HG03097 (cell line): ENCODE measurements at regions not wholly inside any gene's neighbourhood (a gene's known extent, or its start where the extent isn't known, plus 50 kb on each side); places are given as distances from the start of the nearest gene placed in this dataset.
"Not testable (repeated sequence)": the region's sequence is repeated elsewhere in the genome, so short reads cannot be mapped to it uniquely, and the experiment has no call there.

Experiments
- ATAC-seq: cut with Tn5 transposase; IDR thresholded peaks from one replicate; pipeline ENCODE4 v1.9.1; 2021; ENCODE audit not compliant: unreplicated experiment, low FRiP score

GRCh38 chr13:47892374-47892773 is 108.7 kb downstream of the SUCLA2 start:
- no peak for ATAC-seq

DNA sequence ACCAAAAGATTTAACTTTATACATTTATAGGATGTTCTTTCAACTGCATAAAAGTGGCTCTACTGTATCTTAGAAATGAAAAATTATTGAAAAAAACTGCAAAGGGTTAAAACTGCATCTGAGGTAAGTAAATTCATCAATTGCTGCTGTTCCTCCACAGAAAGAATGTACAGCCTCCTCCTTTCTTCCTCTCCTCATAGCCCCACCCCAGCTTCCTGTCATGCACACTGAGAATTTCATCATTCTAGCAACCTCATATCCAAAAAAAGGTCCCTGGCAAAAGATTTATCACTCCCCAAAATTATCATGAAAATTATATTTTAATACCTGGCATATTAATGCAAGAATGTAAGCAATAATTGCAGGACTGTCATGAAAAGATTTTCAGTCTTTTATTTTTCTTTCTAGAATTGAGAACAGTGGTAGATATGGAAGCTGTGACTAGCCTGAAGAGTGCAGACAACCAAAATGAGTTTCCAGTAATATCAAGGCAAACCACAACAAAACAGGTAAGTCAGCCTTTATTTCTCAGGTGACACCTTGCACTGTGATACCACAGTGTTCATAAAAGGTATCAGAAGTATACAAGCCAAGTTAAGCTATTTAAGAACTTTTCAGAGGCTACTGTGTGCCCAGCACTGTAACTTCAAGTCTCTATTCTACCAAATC is 110.8 kb downstream of the SUCLA2 start:
- ATAC-seq: no peak

GRCh38 chr13:47886314-47886713 is 114.8 kb downstream of the SUCLA2 start:
- no peak for ATAC-seq

GRCh38 chr13:47875201-47875600 is 125.9 kb downstream of the SUCLA2 start:
- no peak for ATAC-seq

DNA sequence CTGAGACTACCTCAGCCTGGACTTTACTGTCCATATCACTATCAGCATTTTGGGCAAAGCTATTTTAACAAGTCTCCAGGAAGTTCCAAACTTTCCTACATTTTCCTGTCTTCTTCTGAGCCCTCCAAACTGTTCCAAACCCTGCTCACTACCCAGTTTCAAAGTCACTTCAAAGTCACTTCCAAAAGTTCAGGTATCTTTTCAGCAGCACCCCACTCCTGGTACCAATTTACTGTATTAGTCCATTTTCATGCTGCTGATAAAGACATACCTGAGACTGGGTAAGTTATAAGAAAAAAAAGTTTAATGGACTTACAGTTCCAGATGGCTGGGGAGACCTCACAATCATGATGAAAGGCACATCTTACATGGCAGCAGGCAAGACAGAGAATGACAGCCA is 127.1 kb downstream of the SUCLA2 start:
- ATAC-seq: not testable (repeated sequence)

DNA sequence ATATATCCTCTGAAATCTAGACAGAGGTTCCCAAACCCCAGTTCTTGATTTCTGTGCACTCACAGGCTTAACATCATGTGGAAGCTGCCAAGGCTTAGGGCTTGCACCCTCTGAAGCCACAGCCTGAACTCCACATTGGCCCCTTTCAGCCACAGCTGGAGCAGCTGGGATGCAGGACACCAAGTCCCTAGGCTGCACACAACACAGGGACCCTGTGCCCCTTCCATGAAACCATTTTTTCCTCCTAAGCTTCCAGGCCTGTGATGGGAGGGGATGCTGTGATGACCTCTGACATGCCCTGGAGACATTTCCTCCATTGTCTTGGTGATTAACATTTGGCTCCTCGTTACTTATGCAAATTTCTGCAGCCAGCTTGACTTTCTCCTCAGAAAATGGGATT is 127.8 kb downstream of the SUCLA2 start:
- not testable (repeated sequence) for ATAC-seq

- no peak for ATAC-seq
Measured at GRCh38 chr13:47869776-47870175, 131.3 kb downstream of the SUCLA2 start.

- ATAC-seq: no peak
Measured at GRCh38 chr13:47865883-47866282, 135.2 kb downstream of the SUCLA2 start.

- no peak for ATAC-seq
Measured at GRCh38 chr13:47862841-47863240, 138.2 kb downstream of the SUCLA2 start.

DNA sequence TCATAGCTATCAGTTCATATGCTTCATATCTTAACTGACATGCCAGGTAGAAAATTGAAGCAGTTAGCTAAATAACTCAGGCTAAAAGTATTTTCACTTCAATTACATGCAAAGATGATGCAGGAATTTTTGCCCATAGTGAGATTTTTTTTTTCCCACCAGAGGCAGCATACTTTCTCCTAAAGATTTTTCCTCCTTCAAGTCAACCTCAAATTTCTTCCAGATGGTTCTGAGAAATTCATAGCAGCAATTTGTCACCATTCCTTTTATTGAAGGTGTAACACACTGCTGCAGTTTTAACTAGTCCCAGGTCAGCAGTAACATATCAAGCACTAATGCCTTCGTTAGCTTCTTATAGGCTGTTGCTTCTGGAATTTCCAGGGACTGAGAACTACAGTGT is 141.9 kb downstream of the SUCLA2 start:
- ATAC-seq: no peak

GRCh38 chr13:47858042-47859025 is 142.7 kb downstream of the SUCLA2 start:
- ATAC-seq: no peak

DNA sequence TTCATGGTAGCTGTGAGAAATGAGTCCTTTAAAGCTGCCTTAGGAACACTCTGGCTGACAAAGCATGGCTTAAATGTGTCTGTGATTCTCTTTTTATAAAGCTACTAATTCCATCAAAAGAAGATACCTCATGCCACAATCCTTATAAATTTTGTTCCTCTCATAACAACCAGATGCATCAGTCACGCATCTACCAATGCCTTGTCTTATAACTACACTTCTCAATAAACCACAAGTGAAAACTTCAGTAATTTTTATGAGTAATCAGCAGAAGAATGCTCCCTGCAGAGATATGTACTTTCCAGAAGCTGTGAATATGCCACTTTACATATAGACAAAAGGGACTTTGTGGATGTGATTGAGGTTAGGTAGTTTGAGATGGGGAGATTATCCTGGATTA is 147.8 kb downstream of the SUCLA2 start:
- ATAC-seq: no peak

DNA sequence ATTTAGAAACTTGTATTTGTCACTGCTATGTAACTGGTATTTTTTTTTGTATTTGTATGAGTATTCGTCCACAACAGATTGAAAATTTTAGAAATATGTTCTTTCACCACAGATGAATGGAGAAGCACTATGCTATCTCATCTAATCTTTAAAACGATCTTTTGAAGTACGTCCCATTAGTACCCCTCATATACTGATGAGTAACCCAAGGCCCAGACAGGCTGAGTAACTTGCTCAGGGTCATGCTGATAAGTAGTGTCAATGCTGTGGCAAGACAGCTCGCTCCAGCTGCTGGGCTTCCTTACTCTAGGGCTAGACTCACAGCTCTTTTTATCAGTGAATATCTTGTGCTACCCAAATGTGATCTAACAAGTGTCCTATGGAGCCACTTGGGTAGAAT is 154.2 kb downstream of the SUCLA2 start:
- no peak for ATAC-seq

GRCh38 chr13:47845981-47846380 is 155.1 kb downstream of the SUCLA2 start:
- no peak for ATAC-seq

GRCh38 chr13:47843005-47843404 is 158.1 kb downstream of the SUCLA2 start:
- peak; percentile 86 for ATAC-seq

- ATAC-seq: no peak
Measured at GRCh38 chr13:47841151-47841550, 159.9 kb downstream of the SUCLA2 start.

DNA sequence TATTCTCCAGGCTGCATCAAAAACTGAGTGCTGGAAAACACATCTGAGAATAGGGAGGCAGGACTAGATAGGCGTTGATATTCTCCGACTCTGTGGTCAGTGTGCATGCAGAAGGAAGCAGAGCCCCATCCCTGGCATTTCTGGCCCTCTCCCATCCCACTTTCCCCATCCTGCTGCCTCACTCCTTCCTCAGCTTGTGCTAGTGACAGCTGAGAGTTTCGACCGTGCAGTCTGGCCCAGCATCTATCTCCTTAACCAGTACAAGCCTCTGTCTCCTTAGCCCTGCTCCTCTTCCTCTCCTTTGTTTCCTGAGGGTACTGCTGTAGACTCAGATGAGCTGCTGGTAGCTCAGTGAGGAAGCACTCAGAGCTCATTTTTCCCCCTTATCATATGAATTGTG is 163.2 kb downstream of the SUCLA2 start:
- no peak for ATAC-seq

DNA sequence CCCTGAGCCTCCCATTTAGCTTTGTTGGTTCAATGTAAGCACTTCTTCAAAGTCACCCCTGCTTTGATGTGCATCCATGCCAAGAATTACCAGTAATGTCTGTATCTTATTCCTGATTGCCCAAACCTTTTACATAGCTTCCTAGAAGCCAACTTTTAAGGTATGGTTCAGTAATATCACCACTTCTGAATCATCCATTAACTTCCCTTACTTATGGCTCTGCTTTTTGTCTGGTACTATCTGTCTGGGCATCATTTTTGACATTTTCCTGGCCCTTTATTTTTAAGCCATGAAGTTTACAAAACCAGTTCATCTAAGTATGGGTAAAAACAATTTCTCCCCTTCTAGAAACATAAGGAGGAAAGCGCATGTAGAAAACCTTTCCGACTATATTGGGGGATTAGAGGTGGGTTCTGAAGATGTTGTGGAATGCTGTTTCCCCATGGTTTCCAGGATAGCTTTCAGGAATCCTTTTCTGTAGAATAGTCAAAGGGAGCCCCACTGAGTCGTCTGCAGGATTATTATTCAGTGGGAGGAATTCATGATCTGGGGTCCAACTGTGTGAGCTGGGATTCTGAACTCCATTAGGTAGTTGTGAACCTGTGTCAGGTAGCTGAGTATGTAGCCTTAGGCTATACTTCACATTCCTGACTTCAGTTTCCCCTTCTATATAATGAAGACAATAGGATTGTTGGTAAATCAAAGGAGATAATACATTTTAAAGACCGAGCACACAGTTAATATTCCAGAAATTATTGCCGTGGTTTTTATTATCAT is 163.8 kb downstream of the SUCLA2 start:
- no peak for ATAC-seq

DNA sequence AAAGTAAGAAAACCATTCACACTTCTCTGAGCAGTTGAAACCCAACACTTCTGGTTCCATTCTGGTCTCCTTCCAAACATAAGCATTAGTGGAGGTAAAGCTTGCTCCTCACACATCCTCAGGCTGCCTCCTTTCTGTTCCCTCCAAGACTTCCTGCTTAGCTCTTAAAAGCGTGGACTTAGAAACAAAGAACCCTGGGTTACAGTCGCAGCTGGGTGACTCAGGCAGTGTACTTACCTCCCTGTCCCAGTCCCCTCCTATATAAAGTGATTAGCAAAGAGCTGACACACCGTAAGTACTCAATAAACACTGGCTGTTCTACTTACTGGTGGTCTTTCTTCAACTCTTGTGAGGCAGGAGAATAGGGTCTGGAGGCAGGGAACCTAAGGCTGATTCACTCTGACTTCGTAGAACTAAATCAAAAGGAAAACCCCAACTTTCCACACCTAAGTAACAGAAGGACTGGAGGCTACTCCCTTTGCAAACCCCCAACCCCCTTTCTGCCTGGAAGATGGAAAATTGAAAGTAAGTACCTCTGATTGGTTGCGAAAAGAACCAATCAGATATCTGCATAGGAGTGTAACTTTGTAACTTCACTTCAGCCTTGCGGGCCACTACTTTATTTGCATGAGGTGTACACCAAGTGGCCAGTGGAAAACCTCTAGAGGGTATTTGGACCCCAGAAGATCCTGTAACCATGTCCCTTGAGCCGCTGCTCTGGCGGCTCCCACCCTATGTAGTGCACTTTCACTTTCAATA is 165.4 kb downstream of the SUCLA2 start:
- no peak for ATAC-seq

- ATAC-seq: no peak
Measured at GRCh38 chr13:47832458-47832972, 168.6 kb downstream of the SUCLA2 start.
